ENCODE measurements at regions not wholly inside any gene's neighbourhood (a gene's known extent, or its start where the extent isn't known, plus 50 kb on each side); places are given as distances from the start of the nearest gene placed in this dataset.

- Histone ChIP-seq H3K27me3 (ENCODE audit: control insufficient read depth in 2 of 2, insufficient read depth in 2 of 2, low read length in 2 of 2) (no peaks in the 10 kb centered on the region), H3K27ac (ENCODE audit: low read depth in 1 of 2, low read length in 2 of 2) (no peak overlapping the region), H2AFZ (ENCODE audit: insufficient read depth, low read depth, low read length, poor library complexity, severe bottlenecking) (no peak overlapping the region), H3K4me1 (ENCODE audit: control insufficient read depth in 1 of 2, insufficient read depth in 2 of 2, low read length in 2 of 2) (no peaks in the 10 kb centered on the region), H3K4me2 (replicated peaks; ENCODE audit: extremely low read depth, low read length, poor library complexity, severe bottlenecking) (no peak overlapping the region), H3K36me3 (replicated peaks in 1 of 2; ENCODE audit: control insufficient read depth in 1 of 2, insufficient read depth in 2 of 2, low read length in 2 of 2) (no peaks in the 10 kb centered on the region), H3K79me2 (ENCODE audit: insufficient read depth, low read length) (no peaks in the 10 kb centered on the region), H3K4me3 (replicated peaks in 1 of 3; ENCODE audit: low read depth in 2 of 3, low read length in 3 of 3) (no peak overlapping the region), H3K9me3 (replicated peaks in 1 of 2; ENCODE audit: control insufficient read depth in 1 of 2, insufficient read depth in 1 of 2, low read length in 2 of 2) (no peaks in the 10 kb centered on the region), H3K9ac (ENCODE audit: insufficient read depth, low read length, poor library complexity, severe bottlenecking) (no peak overlapping the region), H4K20me1 (ENCODE audit: insufficient read depth, low read length) (no peaks in the 10 kb centered on the region)
- H3K9me3 Mint-ChIP-seq, result peaks cover 0 to 2% (median 0%) of the 10 kb centered on the region in 7 donors
- no peaks in the 10 kb centered on the region for H3K36me3 Mint-ChIP-seq
- intact Hi-C loops (cut with micrococcal nuclease), result no loop called here
- no peaks in the 10 kb centered on the region for H3K4me1 Mint-ChIP-seq
- H3K4me3 Mint-ChIP-seq, result no peak overlapping the region
- peaks cover 0 to 2% (median 0%) of the 10 kb centered on the region in 3 donors for H3K27me3 Mint-ChIP-seq (ENCODE audit: low read depth in 3 of 3)
- DNase-seq, result no peak
- no CpG with 5 or more reads among the region's 2 CpGs for WGBS (ENCODE audit: insufficient coverage)
- TF ChIP-seq, protein P1, sequence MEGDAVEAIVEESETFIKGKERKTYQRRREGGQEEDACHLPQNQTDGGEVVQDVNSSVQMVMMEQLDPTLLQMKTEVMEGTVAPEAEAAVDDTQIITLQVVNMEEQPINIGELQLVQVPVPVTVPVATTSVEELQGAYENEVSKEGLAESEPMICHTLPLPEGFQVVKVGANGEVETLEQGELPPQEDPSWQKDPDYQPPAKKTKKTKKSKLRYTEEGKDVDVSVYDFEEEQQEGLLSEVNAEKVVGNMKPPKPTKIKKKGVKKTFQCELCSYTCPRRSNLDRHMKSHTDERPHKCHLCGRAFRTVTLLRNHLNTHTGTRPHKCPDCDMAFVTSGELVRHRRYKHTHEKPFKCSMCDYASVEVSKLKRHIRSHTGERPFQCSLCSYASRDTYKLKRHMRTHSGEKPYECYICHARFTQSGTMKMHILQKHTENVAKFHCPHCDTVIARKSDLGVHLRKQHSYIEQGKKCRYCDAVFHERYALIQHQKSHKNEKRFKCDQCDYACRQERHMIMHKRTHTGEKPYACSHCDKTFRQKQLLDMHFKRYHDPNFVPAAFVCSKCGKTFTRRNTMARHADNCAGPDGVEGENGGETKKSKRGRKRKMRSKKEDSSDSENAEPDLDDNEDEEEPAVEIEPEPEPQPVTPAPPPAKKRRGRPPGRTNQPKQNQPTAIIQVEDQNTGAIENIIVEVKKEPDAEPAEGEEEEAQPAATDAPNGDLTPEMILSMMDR (IDR thresholded peaks at IDR 0.05), result no peak
- H3K27ac Mint-ChIP-seq, result no peak overlapping the region
These were observed 250.0 kb downstream of the CDC14C start for GRCh38 chr7:49174396-49174795.

- H3K36me3 ChIP-seq (replicated peaks in 1 of 2; ENCODE audit: control insufficient read depth in 1 of 2, insufficient read depth in 2 of 2, low read length in 2 of 2), result no peaks in the 10 kb centered on the region
- H3K27ac ChIP-seq (ENCODE audit: low read depth in 1 of 2, low read length in 2 of 2), result no peak overlapping the region
- intact Hi-C loops (cut with micrococcal nuclease), result no loop called here
- no peaks in the 10 kb centered on the region for H3K27me3 ChIP-seq (ENCODE audit: control insufficient read depth in 2 of 2, insufficient read depth in 2 of 2, low read length in 2 of 2)
- Mint-ChIP-seq H3K27ac (no peak overlapping the region), H3K27me3 (ENCODE audit: low read depth in 3 of 3) (no peaks in the 10 kb centered on the region), H3K9me3 (no peaks in the 10 kb centered on the region), H3K4me3 (no peak overlapping the region), H3K4me1 (no peaks in the 10 kb centered on the region), H3K36me3 (no peaks in the 10 kb centered on the region)
- DNase-seq, result no peak
- H4K20me1 ChIP-seq (ENCODE audit: insufficient read depth, low read length), result no peaks in the 10 kb centered on the region
- WGBS (ENCODE audit: insufficient coverage), result no CpG with 5 or more reads among the region's 3 CpGs
- TF ChIP-seq, protein P1 (IDR thresholded peaks at IDR 0.05), result no peak
- no peaks in the 10 kb centered on the region for H3K9me3 ChIP-seq (replicated peaks in 1 of 2; ENCODE audit: control insufficient read depth in 1 of 2, insufficient read depth in 1 of 2, low read length in 2 of 2)
- no peaks in the 10 kb centered on the region for H3K4me1 ChIP-seq (ENCODE audit: control insufficient read depth in 1 of 2, insufficient read depth in 2 of 2, low read length in 2 of 2)
- H3K4me3 ChIP-seq (replicated peaks in 1 of 3; ENCODE audit: low read depth in 2 of 3, low read length in 3 of 3), result no peak overlapping the region
- no peak overlapping the region for H3K4me2 ChIP-seq (replicated peaks; ENCODE audit: extremely low read depth, low read length, poor library complexity, severe bottlenecking)
- no peaks in the 10 kb centered on the region for H3K79me2 ChIP-seq (ENCODE audit: insufficient read depth, low read length)
- no peak overlapping the region for H3K9ac ChIP-seq (ENCODE audit: insufficient read depth, low read length, poor library complexity, severe bottlenecking)
- no peak overlapping the region for H2AFZ ChIP-seq (ENCODE audit: insufficient read depth, low read depth, low read length, poor library complexity, severe bottlenecking)
These were observed 263.4 kb downstream of the CDC14C start for GRCh38 chr7:49187543-49188268.
